ENCODE measurements at regions not wholly inside any gene's neighbourhood (a gene's known extent, or its start where the extent isn't known, plus 50 kb on each side); places are given as distances from the start of the nearest gene placed in this dataset.

GRCh38 chr14:95375539-95376109 is 55.9 kb upstream of the CLMN start:
- H3K27me3 ChIP-seq: no peaks in the 10 kb centered on the region
- H3K9me3 ChIP-seq: peaks cover 0 to 15% (median 0%) of the 10 kb centered on the region in 4 donors
- no peak overlapping the region for H3K27ac ChIP-seq
- DNase-seq: no peak
- TF ChIP-seq POLR2A (IDR thresholded peaks at IDR 0.05) (no peak), CTCF (IDR thresholded peaks at IDR 0.05) (no peak)
- no peaks in the 10 kb centered on the region for H3K36me3 ChIP-seq
- no peak overlapping the region for H3K4me3 ChIP-seq
- H3K4me1 ChIP-seq: no peaks in the 10 kb centered on the region

GRCh38 chr14:95374239-95374997 is 54.7 kb upstream of the CLMN start:
- no peaks in the 10 kb centered on the region for H3K36me3 ChIP-seq
- no peaks in the 10 kb centered on the region for H3K27me3 ChIP-seq
- peaks cover 0 to 3% (median 0%) of the 10 kb centered on the region in 4 donors for H3K9me3 ChIP-seq
- H3K4me3 ChIP-seq: no peak overlapping the region
- H3K27ac ChIP-seq: no peak overlapping the region
- no peak for DNase-seq
- TF ChIP-seq POLR2A (IDR thresholded peaks at IDR 0.05) (no peak), CTCF (IDR thresholded peaks at IDR 0.05) (no peak)
- H3K4me1 ChIP-seq: no peaks in the 10 kb centered on the region

GRCh38 chr14:95370076-95370475 is 50.4 kb upstream of the CLMN start:
- H3K9me3 ChIP-seq: no peaks in the 10 kb centered on the region
- H3K27me3 ChIP-seq: no peaks in the 10 kb centered on the region
- DNase-seq: no peak
- no peak overlapping the region for H3K27ac ChIP-seq
- H3K36me3 ChIP-seq: no peaks in the 10 kb centered on the region
- no peak for TF ChIP-seq POLR2A (IDR thresholded peaks at IDR 0.05)
- TF ChIP-seq CTCF (IDR thresholded peaks at IDR 0.05): no peak
- H3K4me3 ChIP-seq: no peak overlapping the region
- H3K4me1 ChIP-seq: no peaks in the 10 kb centered on the region
